Mesothelial cell of epicardium (in vitro differentiated cells): ENCODE measurements at regions not wholly inside any gene's neighbourhood (a gene's known extent, or its start where the extent isn't known, plus 50 kb on each side); places are given as distances from the start of the nearest gene placed in this dataset.

Experiments used
- DNase-seq, 2 experiments: peaks; one replicate each; pipeline ENCODE4 v3.0.0; 2021; ENCODE audit warnings: low spot score in 2 of 2; ENCODE audit not compliant: unreplicated experiment in 2 of 2
- H3K27ac Mint-ChIP-seq: 2 replicates; pipeline ENCODE4 v1.8.0; 2021; ENCODE audit warnings: mixed read lengths
- H3K27me3 Mint-ChIP-seq: 2 replicates; pipeline ENCODE4 v1.8.0; 2021; ENCODE audit warnings: low read depth, mixed read lengths
- H3K36me3 Mint-ChIP-seq: 2 replicates; pipeline ENCODE4 v1.8.0; 2021; ENCODE audit warnings: mixed read lengths
- H3K4me1 Mint-ChIP-seq: 2 replicates; pipeline ENCODE4 v1.8.0; 2021; ENCODE audit warnings: mixed read lengths
- H3K4me3 Mint-ChIP-seq: 2 replicates; pipeline ENCODE4 v1.8.0; 2021; ENCODE audit warnings: mild to moderate bottlenecking, moderate library complexity, mixed read lengths
- H3K9me3 Mint-ChIP-seq: 2 replicates; pipeline ENCODE4 v1.8.0; 2021; ENCODE audit warnings: mixed read lengths
- CTCF ChIP-seq: fragments of 200-600 bp; sonication (generic); IDR thresholded peaks from one replicate; pipeline ENCODE4 v1.5.0; 2021; ENCODE audit warnings: antibody characterized with exemption; ENCODE audit not compliant: unreplicated experiment

- Mint-ChIP-seq H3K36me3 (no peaks in the 10 kb centered on the region), H3K9me3 (no peaks in the 10 kb centered on the region), H3K27me3 (no peaks in the 10 kb centered on the region), H3K4me3 (no peak overlapping the region), H3K4me1 (peaks cover 55% of the 10 kb centered on the region), H3K27ac (no peak overlapping the region)
- no peak for DNase-seq
- TF ChIP-seq CTCF: no peak
These were observed 127.2 kb upstream of the SLC25A48 start for GRCh38 chr5:135707302-135707701.

GRCh38 chr5:135706893-135707292 lies 127.6 kb upstream of the SLC25A48 start:
- no peak for TF ChIP-seq CTCF
- H3K4me3 Mint-ChIP-seq: no peak overlapping the region
- DNase-seq: no peak
- no peaks in the 10 kb centered on the region for H3K9me3 Mint-ChIP-seq
- no peaks in the 10 kb centered on the region for H3K36me3 Mint-ChIP-seq
- peaks cover 51% of the 10 kb centered on the region for H3K4me1 Mint-ChIP-seq
- H3K27ac Mint-ChIP-seq: no peak overlapping the region
- H3K27me3 Mint-ChIP-seq: no peaks in the 10 kb centered on the region

- Mint-ChIP-seq H3K9me3 (no peaks in the 10 kb centered on the region), H3K4me3 (no peak overlapping the region), H3K4me1 (peaks cover 47% of the 10 kb centered on the region), H3K27ac (no peak overlapping the region), H3K27me3 (no peaks in the 10 kb centered on the region), H3K36me3 (no peaks in the 10 kb centered on the region)
- no peak for TF ChIP-seq CTCF
- no peak for DNase-seq
These were observed 127.7 kb upstream of the CXCL14 start for GRCh38 chr5:135706474-135706873.

GRCh38 chr5:135705941-135706466 lies 127.2 kb upstream of the CXCL14 start:
- no peak overlapping the region for H3K4me3 Mint-ChIP-seq

GRCh38 chr5:135705141-135705631 lies 126.4 kb upstream of the CXCL14 start:
- peaks cover 41% of the 10 kb centered on the region for H3K4me1 Mint-ChIP-seq
- no peak for DNase-seq
- H3K27ac Mint-ChIP-seq: peak overlapping the region; percentile 21
- H3K9me3 Mint-ChIP-seq: no peaks in the 10 kb centered on the region
- H3K36me3 Mint-ChIP-seq: no peaks in the 10 kb centered on the region
- no peak for TF ChIP-seq CTCF
- no peak overlapping the region for H3K4me3 Mint-ChIP-seq
- H3K27me3 Mint-ChIP-seq: no peaks in the 10 kb centered on the region

More at GRCh38 chr5:135705941-135706466, 127.2 kb upstream of the CXCL14 start:
- no peaks in the 10 kb centered on the region for H3K27me3 Mint-ChIP-seq
- no peak for DNase-seq
- H3K4me1 Mint-ChIP-seq: peaks cover 45% of the 10 kb centered on the region
- H3K9me3 Mint-ChIP-seq: no peaks in the 10 kb centered on the region
- H3K36me3 Mint-ChIP-seq: no peaks in the 10 kb centered on the region
- no peak for TF ChIP-seq CTCF
- no peak overlapping the region for H3K27ac Mint-ChIP-seq

GRCh38 chr5:135704616-135705015 lies 125.8 kb upstream of the CXCL14 start:
- Mint-ChIP-seq H3K36me3 (no peaks in the 10 kb centered on the region), H3K27me3 (no peaks in the 10 kb centered on the region), H3K4me1 (peaks cover 35% of the 10 kb centered on the region), H3K4me3 (no peak overlapping the region), H3K9me3 (no peaks in the 10 kb centered on the region), H3K27ac (peak overlapping the region; percentile 21)
- no peak for TF ChIP-seq CTCF
- DNase-seq: no peak
